ENCODE measurements at regions not wholly inside any gene's neighbourhood (a gene's known extent, or its start where the extent isn't known, plus 50 kb on each side); places are given as distances from the start of the nearest gene placed in this dataset.

GRCh38 chr7:51774178-51774577, 457.6 kb upstream of the COBL start:
- TF ChIP-seq, protein P1, sequence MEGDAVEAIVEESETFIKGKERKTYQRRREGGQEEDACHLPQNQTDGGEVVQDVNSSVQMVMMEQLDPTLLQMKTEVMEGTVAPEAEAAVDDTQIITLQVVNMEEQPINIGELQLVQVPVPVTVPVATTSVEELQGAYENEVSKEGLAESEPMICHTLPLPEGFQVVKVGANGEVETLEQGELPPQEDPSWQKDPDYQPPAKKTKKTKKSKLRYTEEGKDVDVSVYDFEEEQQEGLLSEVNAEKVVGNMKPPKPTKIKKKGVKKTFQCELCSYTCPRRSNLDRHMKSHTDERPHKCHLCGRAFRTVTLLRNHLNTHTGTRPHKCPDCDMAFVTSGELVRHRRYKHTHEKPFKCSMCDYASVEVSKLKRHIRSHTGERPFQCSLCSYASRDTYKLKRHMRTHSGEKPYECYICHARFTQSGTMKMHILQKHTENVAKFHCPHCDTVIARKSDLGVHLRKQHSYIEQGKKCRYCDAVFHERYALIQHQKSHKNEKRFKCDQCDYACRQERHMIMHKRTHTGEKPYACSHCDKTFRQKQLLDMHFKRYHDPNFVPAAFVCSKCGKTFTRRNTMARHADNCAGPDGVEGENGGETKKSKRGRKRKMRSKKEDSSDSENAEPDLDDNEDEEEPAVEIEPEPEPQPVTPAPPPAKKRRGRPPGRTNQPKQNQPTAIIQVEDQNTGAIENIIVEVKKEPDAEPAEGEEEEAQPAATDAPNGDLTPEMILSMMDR (IDR thresholded peaks at IDR 0.05) = no peak
- no peak for TF ChIP-seq ZFX (IDR thresholded peaks at IDR 0.05; ENCODE audit: borderline replicate concordance)

Data from 22Rv1 (cell line).